Fibroblast of skin of scalp (primary cell): ENCODE measurements at regions not wholly inside any gene's neighbourhood (a gene's known extent, or its start where the extent isn't known, plus 50 kb on each side); places are given as distances from the start of the nearest gene placed in this dataset.
"Not testable (repeated sequence)": the region's sequence is repeated elsewhere in the genome, so short reads cannot be mapped to it uniquely, and the experiment has no call there.

Experiments used
- DNase-seq: peaks from one replicate; pipeline ENCODE4 v3.0.0-alpha.2; 2013

GRCh38 chr3:107470496-107470895 is 52.3 kb upstream of the BBX start:
- DNase-seq = not testable (repeated sequence)
